GM13976 (cell line): ENCODE measurements at regions not wholly inside any gene's neighbourhood (a gene's known extent, or its start where the extent isn't known, plus 50 kb on each side); places are given as distances from the start of the nearest gene placed in this dataset.

Experiments used
- DNase-seq: peaks from one replicate; pipeline ENCODE4 v3.0.0; 2012; ENCODE audit warnings: low spot score
- in situ Hi-C: fragments of 300-500 bp; cut with MboI; formaldehyde crosslinking; loops from one replicate; pipeline ENCODE4 v1.12.0; 2022; ENCODE audit warnings: low sequenced_read_pairs, mixed read lengths, inconsistent platforms; ENCODE audit not compliant: unreplicated experiment
- TF ChIP-seq, protein P1 (sequence below): IDR thresholded peaks from 2 replicates; pipeline ENCODE4 v1.5.1; 2012; ENCODE audit warnings: borderline replicate concordance, mild to moderate bottlenecking; ENCODE audit not compliant: insufficient read depth; ENCODE audit errors: extremely low read depth, missing control alignments, control extremely low read depth

DNA sequence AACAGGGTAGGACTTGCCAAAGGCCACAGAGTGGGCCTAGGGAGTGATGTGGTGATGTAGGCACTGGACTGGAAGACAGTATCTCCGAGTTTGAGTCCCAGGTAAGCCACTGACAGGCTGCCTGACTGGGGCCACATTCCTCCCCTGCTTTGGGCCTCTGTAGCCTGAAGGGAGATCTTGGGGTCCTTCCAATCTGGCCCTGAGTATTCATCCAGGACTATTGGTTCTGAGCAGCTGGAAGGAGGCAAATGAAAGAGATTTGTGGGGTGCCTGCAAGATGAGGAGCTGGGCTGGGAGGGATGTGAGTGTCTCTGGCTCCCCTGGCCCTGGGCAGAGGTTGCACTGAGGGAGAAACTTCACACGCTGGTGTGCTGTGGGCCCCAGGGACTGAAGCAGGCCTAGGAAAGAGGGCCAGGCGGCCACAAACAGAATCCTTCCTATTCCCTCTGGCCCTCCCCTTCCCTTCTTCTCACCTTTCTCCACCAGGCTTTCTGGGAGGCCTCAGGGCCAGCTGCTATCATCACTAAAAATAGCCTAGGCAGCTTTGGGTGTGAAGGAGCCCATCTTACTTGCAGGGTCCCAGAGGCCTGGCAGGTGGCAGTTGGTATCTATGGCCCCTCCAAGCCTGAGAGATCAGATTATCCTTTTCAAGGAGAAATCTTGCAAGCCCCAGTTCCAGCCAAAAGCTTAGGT lies 70.1 kb downstream of the PJA1 start:
- no peak for DNase-seq
- in situ Hi-C loops: no loop called here
- TF ChIP-seq, protein P1, sequence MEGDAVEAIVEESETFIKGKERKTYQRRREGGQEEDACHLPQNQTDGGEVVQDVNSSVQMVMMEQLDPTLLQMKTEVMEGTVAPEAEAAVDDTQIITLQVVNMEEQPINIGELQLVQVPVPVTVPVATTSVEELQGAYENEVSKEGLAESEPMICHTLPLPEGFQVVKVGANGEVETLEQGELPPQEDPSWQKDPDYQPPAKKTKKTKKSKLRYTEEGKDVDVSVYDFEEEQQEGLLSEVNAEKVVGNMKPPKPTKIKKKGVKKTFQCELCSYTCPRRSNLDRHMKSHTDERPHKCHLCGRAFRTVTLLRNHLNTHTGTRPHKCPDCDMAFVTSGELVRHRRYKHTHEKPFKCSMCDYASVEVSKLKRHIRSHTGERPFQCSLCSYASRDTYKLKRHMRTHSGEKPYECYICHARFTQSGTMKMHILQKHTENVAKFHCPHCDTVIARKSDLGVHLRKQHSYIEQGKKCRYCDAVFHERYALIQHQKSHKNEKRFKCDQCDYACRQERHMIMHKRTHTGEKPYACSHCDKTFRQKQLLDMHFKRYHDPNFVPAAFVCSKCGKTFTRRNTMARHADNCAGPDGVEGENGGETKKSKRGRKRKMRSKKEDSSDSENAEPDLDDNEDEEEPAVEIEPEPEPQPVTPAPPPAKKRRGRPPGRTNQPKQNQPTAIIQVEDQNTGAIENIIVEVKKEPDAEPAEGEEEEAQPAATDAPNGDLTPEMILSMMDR: no peak

DNA sequence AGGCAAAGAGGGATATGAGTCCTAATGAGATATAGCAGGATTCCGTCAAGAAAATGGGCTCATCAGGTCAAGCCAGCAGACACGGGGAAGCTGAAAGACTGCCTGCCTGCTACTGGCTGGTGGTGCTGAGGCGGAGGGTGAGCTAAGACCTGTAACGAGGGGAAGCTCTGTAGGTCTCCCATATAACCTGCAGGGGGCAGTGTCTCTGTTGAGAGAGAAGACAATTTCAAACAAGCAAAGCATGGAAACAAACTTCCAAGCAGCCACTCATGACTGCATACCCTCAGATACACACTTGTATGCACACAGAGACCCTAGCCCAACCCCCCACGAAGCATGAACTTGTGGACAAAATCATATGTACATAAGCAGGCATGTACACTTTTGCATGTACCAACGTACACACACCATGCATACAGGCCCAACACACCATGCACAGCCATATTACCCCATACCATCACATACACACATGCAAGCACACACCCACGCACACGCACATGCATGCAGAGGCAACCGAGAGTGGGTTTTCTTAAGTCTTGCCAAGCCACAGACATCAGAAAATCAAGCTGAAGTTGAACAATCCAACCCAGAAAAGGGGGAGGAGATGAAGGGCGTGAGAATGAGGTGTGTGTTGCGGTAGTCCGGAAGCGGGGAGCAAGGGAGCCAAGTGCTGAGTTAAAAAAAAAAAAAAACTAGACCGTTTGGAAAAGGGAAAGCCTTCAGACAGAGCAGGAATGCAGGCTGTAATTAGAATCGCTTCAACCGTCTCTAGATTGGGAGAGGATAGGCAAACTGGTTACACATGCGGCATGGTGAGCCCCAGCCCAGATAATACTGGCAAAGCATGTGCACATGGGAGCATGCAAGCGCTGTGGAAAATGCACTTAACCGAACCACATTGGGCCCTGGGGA lies 71.0 kb downstream of the PJA1 start:
- DNase-seq: peak; percentile 66
- in situ Hi-C loops: no loop called here

DNA sequence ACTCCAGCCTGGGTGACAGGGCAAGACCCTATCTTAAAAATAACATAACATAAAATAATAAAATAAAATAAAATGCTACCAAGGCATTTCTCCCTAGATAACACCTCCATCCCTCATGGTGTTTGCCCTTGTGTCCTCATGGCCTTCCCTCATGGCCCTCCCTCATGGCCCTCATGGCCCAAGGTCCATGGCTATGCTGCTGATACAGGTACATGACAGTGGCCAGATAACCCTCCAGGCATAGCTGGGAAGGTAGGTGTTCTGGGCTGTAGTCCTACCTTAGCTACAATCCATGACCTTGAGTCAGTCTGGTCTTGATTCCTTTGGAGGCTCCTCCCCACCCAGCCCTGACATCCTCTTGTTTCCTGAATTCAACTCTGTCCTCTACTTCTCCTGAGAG lies 75.2 kb downstream of the PJA1 start:
- in situ Hi-C loops: no loop called here
- TF ChIP-seq, protein P1: no peak
- DNase-seq: no peak

More for the DNA sequence above, 71.0 kb downstream of the PJA1 start:
- TF ChIP-seq, protein P1: peak; percentile 38

DNA sequence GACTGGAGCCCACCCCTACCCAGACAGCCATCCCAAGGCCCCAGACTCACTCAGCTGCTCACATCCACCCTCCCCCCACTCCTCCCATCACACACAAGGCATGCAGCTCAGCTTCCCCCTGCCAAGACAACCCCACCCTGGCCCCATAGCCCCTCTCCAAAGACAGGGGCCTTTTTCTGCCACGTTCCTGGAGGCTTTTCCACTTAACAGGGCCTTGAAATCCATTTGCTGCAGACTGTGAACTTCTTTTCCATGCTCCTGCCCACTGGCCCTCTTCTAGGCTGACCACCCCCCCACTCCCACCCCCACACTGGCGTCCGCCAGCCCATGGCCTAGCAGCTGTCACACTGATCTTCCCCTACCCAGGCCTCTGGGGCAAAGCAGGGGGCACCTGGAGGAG lies 76.0 kb downstream of the PJA1 start:
- DNase-seq: no peak
- in situ Hi-C loops: no loop called here
- TF ChIP-seq, protein P1: no peak

DNA sequence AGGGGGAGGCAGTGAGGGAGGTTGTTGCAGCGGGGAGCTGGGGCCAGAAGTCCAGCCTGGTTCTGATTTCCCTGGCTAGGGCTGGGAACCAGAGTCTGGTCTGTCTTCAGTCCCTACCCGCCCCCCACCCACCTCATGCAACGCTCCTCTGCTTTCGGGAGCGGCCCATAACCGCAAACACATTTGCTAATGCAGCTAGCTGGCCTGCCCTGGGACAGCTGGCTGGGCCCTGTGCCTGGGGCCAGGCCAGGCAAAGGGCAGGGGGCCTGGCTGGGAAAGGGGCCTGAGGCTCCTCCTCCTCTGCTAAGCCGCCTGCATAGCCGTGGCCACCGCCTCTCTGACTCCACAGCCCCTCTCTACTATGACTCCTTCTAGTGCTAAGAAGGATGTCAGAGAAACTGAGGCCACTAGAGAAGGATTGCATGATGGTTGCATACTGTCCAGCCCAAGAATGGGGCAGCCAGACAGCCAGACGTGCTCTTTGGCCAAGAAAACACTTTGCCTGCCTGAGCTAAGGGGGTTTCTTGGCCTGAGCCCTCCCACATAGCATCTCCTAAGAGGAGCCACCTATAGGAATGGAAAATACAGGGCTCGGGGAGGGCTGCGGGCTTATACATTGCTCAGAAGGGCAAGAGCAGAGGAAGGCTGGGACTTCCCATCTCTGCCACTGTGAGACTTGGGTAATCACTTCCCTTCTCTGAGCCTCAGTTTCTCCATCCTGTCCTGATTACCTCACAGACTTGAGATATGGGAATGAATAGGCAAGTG lies 76.9 kb downstream of the PJA1 start:
- TF ChIP-seq, protein P1: no peak
- no peak for DNase-seq
- in situ Hi-C loops: no loop called here

DNA sequence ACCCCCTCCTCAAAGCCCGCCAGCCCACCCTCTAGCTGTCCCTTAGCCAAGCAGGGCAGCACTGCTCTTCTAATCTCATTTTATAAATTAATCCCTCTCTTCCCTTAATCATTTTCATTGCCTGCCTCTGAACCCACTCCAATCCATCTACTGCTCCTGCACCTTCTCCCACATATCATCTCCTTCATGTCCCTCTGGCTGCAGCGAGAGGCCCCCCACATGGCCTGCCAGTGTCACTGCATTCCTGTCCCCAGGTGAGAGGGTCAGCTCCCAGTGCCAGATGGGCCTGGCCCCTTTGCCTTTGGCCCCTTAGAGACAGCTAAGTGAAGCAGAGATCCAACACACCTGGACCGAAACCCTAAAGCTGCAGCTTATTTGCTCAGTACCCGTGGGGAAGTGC lies 79.4 kb downstream of the PJA1 start:
- in situ Hi-C loops: no loop called here
- no peak for DNase-seq
- TF ChIP-seq, protein P1: no peak
